Ascending aorta (tissue), 2 donors: ENCODE measurements at regions not wholly inside any gene's neighbourhood (a gene's known extent, or its start where the extent isn't known, plus 50 kb on each side); places are given as distances from the start of the nearest gene placed in this dataset.

Source experiments
- DNase-seq, 2 donors: peaks; one replicate each; pipeline ENCODE4 v3.0.0-alpha.2; 2019; ENCODE audit warnings: low spot score in 2 of 2
- H3K27ac ChIP-seq, 2 donors: fragments of 200-600 bp; sonication (generic); one replicate each; pipeline ENCODE4 v1.5.1; 2016 to 2017; ENCODE audit warnings: mild to moderate bottlenecking in 1 of 2
- H3K27me3 ChIP-seq: fragments of 200-600 bp; sonication (generic); one replicate; pipeline ENCODE4 v1.5.1; 2017
- H3K36me3 ChIP-seq, 2 donors: fragments of 200-600 bp; sonication (generic); one replicate each; pipeline ENCODE4 v1.5.1; 2016
- H3K4me1 ChIP-seq, 2 donors: fragments of 200-600 bp; sonication (generic); one replicate each; pipeline ENCODE4 v1.5.1; 2016 to 2017; ENCODE audit warnings: mild to moderate bottlenecking in 1 of 2
- H3K4me3 ChIP-seq, 2 donors: fragments of 200-600 bp; sonication (generic); one replicate each; pipeline ENCODE4 v1.5.1; 2016 to 2017; ENCODE audit warnings: mild to moderate bottlenecking in 1 of 2
- H3K9me3 ChIP-seq, 2 donors: fragments of 200-600 bp; sonication (generic); one replicate each; pipeline ENCODE4 v1.5.1; 2016
- intact Hi-C: fragments of 100-400 bp; cut with DNase I; formaldehyde crosslinking; loops from one replicate; pipeline ENCODE4 v1.15.1; 2023
- TF ChIP-seq, protein P1 (sequence below), 3 experiments: fragments of 200-600 bp in 2 of 3; fragments of 450-650 bp in 1 of 3; sonication (generic) in 2 of 3; IDR thresholded peaks; one replicate each; pipeline ENCODE4 v1.5.1; 2016 to 2019; ENCODE audit warnings: antibody characterized with exemption in 3 of 3, mild to moderate bottlenecking in 1 of 3, moderate library complexity in 1 of 3

DNA sequence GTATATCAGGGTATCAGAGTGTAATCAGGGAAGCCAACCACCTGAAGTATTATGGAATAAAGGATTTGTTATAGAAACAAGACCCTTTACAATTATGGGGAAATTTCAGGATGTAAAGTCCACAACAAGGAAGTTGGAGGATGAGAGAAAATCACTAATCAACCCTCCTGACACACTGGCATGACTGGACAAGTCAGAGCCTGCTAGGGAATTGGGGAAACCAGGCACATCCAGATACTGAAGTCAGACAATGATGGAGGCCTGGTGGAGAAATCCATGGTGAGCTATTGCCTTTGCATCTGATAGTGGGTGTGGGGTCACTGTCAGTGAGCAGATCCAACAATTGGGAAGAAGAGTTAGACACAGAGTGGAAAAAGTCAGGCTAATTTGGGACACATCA lies 158.8 kb upstream of the FBXO11 start:
- TF ChIP-seq, protein P1, sequence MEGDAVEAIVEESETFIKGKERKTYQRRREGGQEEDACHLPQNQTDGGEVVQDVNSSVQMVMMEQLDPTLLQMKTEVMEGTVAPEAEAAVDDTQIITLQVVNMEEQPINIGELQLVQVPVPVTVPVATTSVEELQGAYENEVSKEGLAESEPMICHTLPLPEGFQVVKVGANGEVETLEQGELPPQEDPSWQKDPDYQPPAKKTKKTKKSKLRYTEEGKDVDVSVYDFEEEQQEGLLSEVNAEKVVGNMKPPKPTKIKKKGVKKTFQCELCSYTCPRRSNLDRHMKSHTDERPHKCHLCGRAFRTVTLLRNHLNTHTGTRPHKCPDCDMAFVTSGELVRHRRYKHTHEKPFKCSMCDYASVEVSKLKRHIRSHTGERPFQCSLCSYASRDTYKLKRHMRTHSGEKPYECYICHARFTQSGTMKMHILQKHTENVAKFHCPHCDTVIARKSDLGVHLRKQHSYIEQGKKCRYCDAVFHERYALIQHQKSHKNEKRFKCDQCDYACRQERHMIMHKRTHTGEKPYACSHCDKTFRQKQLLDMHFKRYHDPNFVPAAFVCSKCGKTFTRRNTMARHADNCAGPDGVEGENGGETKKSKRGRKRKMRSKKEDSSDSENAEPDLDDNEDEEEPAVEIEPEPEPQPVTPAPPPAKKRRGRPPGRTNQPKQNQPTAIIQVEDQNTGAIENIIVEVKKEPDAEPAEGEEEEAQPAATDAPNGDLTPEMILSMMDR (IDR thresholded peaks at IDR 0.05) = no peak
- no peaks in the 10 kb centered on the region for H3K9me3 ChIP-seq
- no peak for DNase-seq
- H3K4me3 ChIP-seq = no peak overlapping the region
- H3K36me3 ChIP-seq = no peaks in the 10 kb centered on the region
- no peaks in the 10 kb centered on the region for H3K4me1 ChIP-seq
- H3K27ac ChIP-seq = no peak overlapping the region
- H3K27me3 ChIP-seq = no peaks in the 10 kb centered on the region
- intact Hi-C loops = no loop called here

DNA sequence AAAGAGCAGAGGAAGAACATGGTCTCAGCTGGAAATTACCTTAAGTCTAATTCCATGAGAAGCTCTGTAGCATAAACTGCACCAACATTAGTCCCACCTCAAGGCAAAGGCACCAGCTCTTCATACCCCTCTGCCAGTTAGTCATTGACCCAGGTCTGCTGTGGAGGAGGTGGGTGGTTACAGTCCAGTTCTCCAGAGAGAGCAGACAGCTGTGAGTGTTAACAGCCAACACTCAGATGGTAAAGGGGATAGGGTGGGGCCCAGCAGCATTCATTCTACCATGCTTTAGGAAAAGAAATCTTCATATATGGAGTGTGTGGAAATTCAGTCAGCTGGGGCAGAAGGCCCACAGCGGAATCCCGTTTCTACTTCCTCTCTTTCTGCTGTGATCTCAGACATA lies 159.7 kb upstream of the FBXO11 start:
- no peaks in the 10 kb centered on the region for H3K36me3 ChIP-seq
- TF ChIP-seq, protein P1 (IDR thresholded peaks at IDR 0.05) = no peak

DNA sequence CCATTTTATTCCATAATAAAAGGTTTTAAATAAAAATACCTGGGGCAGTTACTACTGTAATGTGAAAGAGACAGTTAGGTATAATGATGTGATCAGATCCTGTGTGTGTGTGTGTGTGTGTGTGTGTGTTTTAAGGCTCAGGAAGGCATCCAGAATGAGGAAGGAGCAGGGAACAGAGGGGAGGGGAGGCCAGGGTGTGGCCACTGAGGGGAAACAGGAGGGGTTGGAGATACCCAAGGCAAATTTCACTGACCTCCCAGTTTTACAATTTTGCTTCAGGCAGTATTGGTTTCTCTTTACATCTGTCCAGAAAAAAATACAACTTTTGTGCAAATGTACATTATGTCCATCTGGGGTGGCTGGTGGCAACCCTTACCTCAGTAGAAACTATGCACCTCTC lies 163.5 kb upstream of the FBXO11 start:
- H3K9me3 ChIP-seq = no peaks in the 10 kb centered on the region
- TF ChIP-seq, protein P1 (IDR thresholded peaks at IDR 0.05) = no peak
- no peak overlapping the region for H3K27ac ChIP-seq
- intact Hi-C loops = no loop called here
- no peaks in the 10 kb centered on the region for H3K36me3 ChIP-seq
- no peaks in the 10 kb centered on the region for H3K27me3 ChIP-seq
- DNase-seq = no peak
- H3K4me3 ChIP-seq = no peak overlapping the region
- no peaks in the 10 kb centered on the region for H3K4me1 ChIP-seq

More for the DNA sequence above, 159.7 kb upstream of the FBXO11 start:
- Histone ChIP-seq H3K27ac (no peak overlapping the region), H3K9me3 (no peaks in the 10 kb centered on the region), H3K27me3 (no peaks in the 10 kb centered on the region), H3K4me1 (no peaks in the 10 kb centered on the region), H3K4me3 (no peak overlapping the region)
- intact Hi-C loops = no loop called here
- no peak for DNase-seq

DNA sequence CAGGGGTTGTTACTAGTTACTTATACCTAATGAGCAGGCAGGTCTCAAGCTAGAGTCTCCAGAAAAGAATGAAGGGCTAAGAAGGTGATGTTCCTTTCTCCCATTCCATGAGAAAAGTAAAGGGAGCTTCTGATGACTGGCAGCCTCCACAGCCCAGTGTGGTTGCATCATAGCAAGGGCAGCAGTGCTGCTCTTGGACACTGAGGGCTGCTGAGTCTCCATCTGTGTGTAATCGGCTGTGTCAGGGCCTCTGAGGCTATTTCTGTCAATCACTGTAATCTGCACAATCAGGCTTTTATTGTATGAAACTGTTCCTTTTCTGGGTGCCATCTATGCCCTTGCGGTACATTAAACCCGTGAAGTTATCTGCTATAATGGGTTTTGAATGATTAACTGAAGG lies 164.1 kb upstream of the FBXO11 start:
- Histone ChIP-seq H3K27me3 (no peaks in the 10 kb centered on the region), H3K4me3 (no peak overlapping the region), H3K27ac (no peak overlapping the region), H3K9me3 (no peaks in the 10 kb centered on the region), H3K36me3 (no peaks in the 10 kb centered on the region), H3K4me1 (no peaks in the 10 kb centered on the region)
- TF ChIP-seq, protein P1 (IDR thresholded peaks at IDR 0.05) = no peak
- intact Hi-C loops = no loop called here
- DNase-seq = no peak

DNA sequence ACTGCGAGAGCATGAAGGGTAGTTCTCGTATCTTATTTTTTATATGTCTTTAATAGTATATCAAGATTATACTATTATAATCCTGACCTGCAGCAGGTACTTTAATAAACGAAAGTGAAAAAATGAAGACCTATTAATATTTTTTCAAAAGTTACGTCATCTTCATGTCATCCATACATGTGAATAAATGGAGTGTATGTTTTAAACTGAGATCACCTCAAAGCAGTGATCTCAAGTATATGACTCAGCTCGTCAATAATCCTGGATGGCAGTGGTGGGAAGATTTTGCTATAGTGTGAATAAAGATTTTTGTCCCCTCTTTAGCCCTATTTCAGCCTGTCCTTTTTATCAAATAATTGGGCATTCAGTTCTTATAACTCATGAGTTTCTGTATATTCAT lies 166.3 kb upstream of the FBXO11 start:
- no peaks in the 10 kb centered on the region for H3K9me3 ChIP-seq
- no peaks in the 10 kb centered on the region for H3K27me3 ChIP-seq
- H3K36me3 ChIP-seq = no peaks in the 10 kb centered on the region
- no peak overlapping the region for H3K27ac ChIP-seq
- no peak overlapping the region for H3K4me3 ChIP-seq
- TF ChIP-seq, protein P1 (IDR thresholded peaks at IDR 0.05) = no peak
- intact Hi-C loops = no loop called here
- DNase-seq = no peak
- H3K4me1 ChIP-seq = no peaks in the 10 kb centered on the region

DNA sequence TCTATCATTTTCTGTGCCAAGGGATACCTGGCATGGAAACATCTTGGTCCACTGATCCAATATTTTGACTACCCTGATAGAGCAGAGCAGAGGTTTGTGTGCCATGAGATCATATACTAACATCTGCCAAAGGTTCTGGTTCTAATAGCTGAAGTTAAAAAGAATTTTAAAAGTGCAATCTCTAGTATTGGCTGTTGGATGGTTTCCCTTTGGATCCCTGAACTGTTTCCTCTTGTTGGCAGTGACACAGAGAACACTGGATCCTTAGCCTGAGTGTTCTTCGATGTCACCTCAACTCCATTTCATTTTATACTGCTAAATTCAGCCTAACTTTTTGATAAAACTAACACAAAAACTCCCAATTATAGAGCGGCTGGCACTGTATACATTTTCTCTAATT lies 169.3 kb upstream of the FBXO11 start:
- DNase-seq = no peak
- Histone ChIP-seq H3K9me3 (no peaks in the 10 kb centered on the region), H3K27ac (no peak overlapping the region), H3K4me1 (no peaks in the 10 kb centered on the region), H3K27me3 (no peaks in the 10 kb centered on the region), H3K4me3 (no peak overlapping the region), H3K36me3 (no peaks in the 10 kb centered on the region)
- TF ChIP-seq, protein P1 (IDR thresholded peaks at IDR 0.05) = no peak
- intact Hi-C loops = no loop called here
